ENCODE measurements at regions not wholly inside any gene's neighbourhood (a gene's known extent, or its start where the extent isn't known, plus 50 kb on each side); places are given as distances from the start of the nearest gene placed in this dataset.

DNA sequence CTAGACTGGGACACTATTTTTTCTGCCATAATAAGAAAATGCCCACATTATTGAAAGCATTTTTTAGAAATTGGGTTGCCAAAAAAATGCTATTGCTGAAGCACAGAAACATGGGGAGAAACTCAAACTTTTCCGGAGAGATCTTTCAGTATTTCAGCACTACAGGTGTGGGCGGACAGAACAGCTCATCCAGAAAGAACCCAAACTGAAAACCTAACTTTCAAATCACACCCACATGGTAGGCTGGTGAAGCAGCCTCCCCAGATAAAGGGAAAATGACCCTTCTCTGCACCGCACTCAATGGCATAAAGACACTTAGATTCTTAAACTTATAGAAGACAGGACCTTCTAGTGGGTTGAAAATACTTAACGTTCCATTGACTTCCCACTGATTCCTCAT, 62.3 kb upstream of the TMPO start:
- peak; percentile 25 for DNase-seq

DNA sequence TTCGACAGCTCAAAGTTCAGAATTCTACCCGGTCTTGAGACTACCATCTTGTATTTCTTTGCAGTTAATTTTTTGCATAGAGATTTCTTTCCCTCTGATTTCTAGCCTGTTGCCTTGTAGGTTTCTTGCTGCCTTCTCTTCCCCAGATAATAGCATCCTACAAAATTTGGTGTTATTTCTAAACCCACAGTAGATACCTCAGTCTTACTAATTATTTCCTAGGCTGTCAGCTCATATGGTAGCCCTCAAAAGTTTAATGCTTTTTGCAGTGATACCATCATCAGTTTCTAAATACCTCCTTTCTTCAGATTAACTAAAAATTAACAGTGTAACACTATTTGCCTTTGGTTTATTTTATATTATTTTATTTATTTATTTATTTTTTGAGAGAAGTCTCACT, 61.9 kb upstream of the TMPO start:
- DNase-seq: no peak

DNA sequence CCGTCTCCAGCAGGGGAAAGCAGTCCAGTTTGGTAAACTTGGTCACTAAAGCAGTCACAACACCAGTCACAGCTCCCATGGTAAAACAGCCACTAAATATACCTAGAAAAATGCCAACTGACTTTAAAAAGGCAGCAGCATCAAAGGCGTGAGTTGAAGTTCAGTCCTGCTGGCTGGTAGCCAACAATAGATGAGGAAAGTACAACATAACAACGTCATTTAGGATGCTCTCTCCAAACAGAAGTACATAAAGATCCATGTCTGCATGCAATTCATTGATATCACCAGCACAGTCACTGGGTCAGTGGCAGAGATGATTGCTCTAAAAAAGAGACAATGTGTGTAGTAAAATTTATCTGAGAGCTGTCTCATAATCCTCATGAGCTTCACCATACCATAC, 59.3 kb upstream of the TMPO start:
- no peak for DNase-seq

DNA sequence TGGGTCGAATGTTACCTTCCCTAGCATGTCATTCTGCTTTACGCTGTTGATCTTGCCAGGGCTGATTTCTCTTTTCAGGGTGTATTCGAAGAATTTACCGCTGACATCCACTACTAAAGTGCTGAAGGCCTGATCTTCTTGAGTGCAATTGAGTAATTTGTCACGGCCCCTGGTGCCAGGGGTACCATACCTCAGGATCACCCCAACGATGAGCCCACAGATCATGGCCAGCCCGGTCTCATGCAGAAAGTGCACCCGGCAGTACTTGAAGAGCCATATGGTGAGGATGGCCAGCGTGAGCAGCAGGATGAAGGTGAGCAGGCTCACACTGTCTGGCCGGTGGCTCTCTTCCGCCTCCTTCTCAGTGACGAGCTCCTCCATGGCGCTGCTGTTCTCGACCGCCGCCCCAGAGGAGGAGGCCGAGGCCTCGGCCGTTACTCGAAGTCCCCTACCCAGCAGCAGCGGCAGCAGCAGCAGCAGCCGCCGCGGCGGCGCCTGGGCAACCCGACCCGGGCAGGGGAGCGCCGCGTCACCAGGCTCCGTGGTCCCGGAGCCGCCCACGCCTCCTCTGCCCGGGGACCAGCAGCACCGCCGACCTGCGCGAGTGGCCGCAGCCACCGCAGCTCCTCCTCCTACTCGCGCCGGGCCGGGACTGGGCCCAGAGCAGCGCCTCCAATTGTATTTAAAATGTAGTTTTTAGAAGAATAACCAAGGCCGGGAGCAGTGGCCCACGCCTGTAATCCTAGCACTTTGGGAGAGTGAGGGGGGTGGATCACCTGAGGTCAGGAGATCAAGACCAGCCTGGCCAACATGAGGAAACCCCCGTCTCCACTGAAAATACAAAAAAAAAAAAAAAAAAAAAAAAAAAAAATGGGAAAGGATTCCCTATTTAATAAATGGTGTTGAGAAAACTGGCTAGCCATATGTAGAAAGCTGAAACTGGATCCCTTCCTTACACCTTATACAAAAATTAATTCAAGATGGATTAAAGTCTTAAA, 58.5 kb upstream of the TMPO start:
- DNase-seq: no peak

DNA sequence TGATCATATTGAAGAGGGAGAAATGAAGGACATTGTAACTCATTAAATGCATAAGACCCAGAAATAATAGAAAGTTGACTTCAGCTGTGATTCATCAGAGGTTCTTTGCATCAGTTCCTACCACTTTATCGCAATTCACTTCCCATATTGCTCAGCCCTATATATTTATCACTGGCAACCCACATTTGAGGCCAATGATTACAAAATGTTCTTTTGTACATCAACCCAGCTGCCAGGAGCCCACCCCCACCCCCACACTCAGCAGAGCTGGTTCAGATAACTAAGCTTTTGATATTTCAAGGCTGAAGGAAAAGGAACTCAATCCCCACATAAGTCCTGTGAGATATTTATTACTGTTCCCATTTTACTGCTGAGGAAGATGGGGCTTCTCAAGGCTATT, 51.2 kb upstream of the TMPO start:
- no peak for DNase-seq

DNA sequence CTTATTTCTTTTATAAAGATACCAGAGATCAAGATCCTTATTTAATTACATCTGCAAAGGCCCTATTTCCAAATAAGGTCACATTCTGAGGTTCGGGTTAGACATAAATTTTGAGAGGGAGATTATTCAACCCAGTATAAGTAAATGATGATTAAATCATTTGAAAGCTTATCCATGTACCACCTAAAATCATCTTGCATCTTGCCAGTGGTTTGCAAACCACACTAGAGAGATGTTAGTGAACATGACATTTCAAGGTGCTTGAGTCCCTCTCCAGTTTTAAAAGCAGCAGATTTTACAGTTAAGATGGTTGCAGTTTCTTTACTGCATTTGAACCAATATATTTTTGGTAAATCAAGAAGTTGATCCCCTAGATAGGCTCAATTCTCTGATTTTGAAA, 49.9 kb upstream of the TMPO start:
- DNase-seq: no peak
